ENCODE measurements at regions not wholly inside any gene's neighbourhood (a gene's known extent, or its start where the extent isn't known, plus 50 kb on each side); places are given as distances from the start of the nearest gene placed in this dataset.

DNA sequence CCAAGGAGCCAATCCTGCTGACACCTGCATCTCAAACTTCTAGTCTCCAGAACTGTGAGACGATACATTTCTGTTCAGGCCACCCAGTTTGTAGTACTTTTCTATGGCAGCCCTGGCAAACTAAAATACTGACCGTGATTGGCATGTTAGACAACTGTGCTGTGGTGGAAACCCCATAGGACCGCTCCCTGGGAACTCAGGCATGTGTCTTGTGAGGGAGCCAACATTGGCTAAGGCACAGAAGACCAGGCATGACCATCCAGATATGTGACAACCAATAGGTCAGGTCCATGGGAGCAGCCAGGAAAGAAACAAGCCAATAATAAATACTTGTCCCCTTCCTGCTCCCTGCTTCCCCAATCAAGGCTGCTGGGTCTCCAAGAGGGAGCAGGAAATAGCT is 101.4 kb upstream of the MPDZ start:
- Histone ChIP-seq H3K9me3 (ENCODE audit: control insufficient read depth, insufficient read depth, low read length) (no peaks in the 10 kb centered on the region), H3K27ac (ENCODE audit: low read depth, low read length) (no peak overlapping the region), H3K9me2 (replicated peaks; ENCODE audit: control insufficient read depth, low read length) (no peaks in the 10 kb centered on the region), H3K79me2 (ENCODE audit: control insufficient read depth, low read length) (no peaks in the 10 kb centered on the region), H3K4me1 (ENCODE audit: control insufficient read depth, low read length) (peaks cover 4% of the 10 kb centered on the region; the same call in 1 of the 2 replicates), H3F3A (ENCODE audit: control insufficient read depth, insufficient read depth) (no peaks in the 10 kb centered on the region), H3K4me2 (ENCODE audit: low read length) (no peak overlapping the region), H4K20me1 (ENCODE audit: control insufficient read depth, insufficient read depth, low read depth, low read length) (no peaks in the 10 kb centered on the region), H3K27me3 (ENCODE audit: control insufficient read depth, low read length) (no peaks in the 10 kb centered on the region), H3K4me3 (ENCODE audit: low read length) (no peak overlapping the region), H3K36me3 (ENCODE audit: control insufficient read depth, low read length) (no peaks in the 10 kb centered on the region)
- no peak for TF ChIP-seq CTCF (IDR thresholded peaks at IDR 0.05; ENCODE audit: low read depth, low read length, poor library complexity, severe bottlenecking)
- no peak for TF ChIP-seq EZH2phosphoT487 (IDR thresholded peaks at IDR 0.05; ENCODE audit: borderline replicate concordance, low read length)

DNA sequence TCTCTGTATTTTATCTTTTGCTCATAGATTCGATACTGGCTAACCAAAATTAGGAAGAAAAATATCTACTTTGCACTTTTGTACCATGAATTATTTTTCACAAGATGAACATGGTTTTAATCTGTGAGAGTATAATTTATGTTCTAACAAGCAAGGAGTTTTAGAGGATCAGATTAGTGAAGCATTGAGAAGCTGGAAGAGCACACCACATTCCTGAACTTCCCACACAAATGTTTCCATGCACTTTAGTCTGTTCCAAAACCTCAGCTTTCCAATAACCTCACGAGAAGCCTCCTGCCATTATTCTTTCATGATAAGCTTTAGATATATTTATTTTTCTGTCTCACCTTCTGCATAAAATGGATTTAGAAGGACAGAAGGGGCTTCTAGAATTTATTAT is 98.7 kb upstream of the MPDZ start:
- no peaks in the 10 kb centered on the region for H4K20me1 ChIP-seq (ENCODE audit: control insufficient read depth, insufficient read depth, low read depth, low read length)
- H3K9me2 ChIP-seq (replicated peaks; ENCODE audit: control insufficient read depth, low read length): no peaks in the 10 kb centered on the region
- no peak overlapping the region for H3K4me2 ChIP-seq (ENCODE audit: low read length)
- TF ChIP-seq CTCF (IDR thresholded peaks at IDR 0.05; ENCODE audit: low read depth, low read length, poor library complexity, severe bottlenecking): no peak
- TF ChIP-seq EZH2phosphoT487 (IDR thresholded peaks at IDR 0.05; ENCODE audit: borderline replicate concordance, low read length): no peak
- no peaks in the 10 kb centered on the region for H3F3A ChIP-seq (ENCODE audit: control insufficient read depth, insufficient read depth)
- H3K9me3 ChIP-seq (ENCODE audit: control insufficient read depth, insufficient read depth, low read length): no peaks in the 10 kb centered on the region
- H3K4me3 ChIP-seq (ENCODE audit: low read length): no peak overlapping the region
- H3K27ac ChIP-seq (ENCODE audit: low read depth, low read length): no peak overlapping the region
- H3K27me3 ChIP-seq (ENCODE audit: control insufficient read depth, low read length): no peaks in the 10 kb centered on the region
- H3K36me3 ChIP-seq (ENCODE audit: control insufficient read depth, low read length): no peaks in the 10 kb centered on the region
- no peaks in the 10 kb centered on the region for H3K79me2 ChIP-seq (ENCODE audit: control insufficient read depth, low read length)
- peaks cover 2% of the 10 kb centered on the region; the same call in 1 of the 2 replicates for H3K4me1 ChIP-seq (ENCODE audit: control insufficient read depth, low read length)

DNA sequence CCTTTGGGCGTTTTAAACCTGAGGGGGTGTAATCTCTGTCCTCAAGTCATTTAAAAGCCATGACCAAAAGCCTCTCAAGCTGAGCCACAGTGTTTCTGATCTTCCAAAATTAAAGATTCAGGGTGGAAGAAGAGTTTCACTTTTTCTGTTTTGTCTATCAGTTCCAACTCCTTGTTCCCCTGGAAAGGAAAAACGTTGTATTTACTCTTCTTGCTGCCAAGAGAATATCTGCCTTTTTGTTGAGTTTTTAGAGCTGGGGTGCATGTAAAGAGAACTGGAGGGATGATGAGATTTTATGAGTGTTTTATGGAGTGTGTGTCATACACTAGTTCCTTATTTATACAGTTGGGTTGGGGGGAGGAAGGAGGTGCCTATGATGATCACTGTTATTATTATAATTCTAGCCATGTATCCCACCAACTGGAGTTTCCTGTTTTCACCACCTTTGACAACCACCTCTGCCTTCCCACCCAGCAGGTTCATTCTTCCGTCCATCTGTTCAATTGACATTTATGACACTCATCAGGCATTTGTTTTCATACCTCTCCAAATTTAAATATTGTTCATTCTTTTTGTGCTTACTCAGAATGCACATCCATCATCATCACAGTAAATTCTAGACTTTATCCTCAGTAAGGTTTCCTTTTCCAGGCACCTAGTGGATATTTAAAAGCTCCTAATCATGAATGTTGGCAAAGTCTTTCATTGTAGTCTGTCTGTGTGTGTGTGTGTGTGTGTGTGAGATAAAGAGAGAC is 97.9 kb upstream of the MPDZ start:
- Histone ChIP-seq H3K9me2 (replicated peaks; ENCODE audit: control insufficient read depth, low read length) (no peaks in the 10 kb centered on the region), H3K79me2 (ENCODE audit: control insufficient read depth, low read length) (no peaks in the 10 kb centered on the region), H3F3A (ENCODE audit: control insufficient read depth, insufficient read depth) (no peaks in the 10 kb centered on the region), H3K27me3 (ENCODE audit: control insufficient read depth, low read length) (no peaks in the 10 kb centered on the region), H3K4me3 (ENCODE audit: low read length) (no peak overlapping the region), H4K20me1 (ENCODE audit: control insufficient read depth, insufficient read depth, low read depth, low read length) (no peaks in the 10 kb centered on the region), H3K9me3 (ENCODE audit: control insufficient read depth, insufficient read depth, low read length) (no peaks in the 10 kb centered on the region), H3K27ac (ENCODE audit: low read depth, low read length) (no peak overlapping the region), H3K36me3 (ENCODE audit: control insufficient read depth, low read length) (no peaks in the 10 kb centered on the region), H3K4me2 (ENCODE audit: low read length) (no peak overlapping the region), H3K4me1 (ENCODE audit: control insufficient read depth, low read length) (no peaks in the 10 kb centered on the region)
- no peak for TF ChIP-seq EZH2phosphoT487 (IDR thresholded peaks at IDR 0.05; ENCODE audit: borderline replicate concordance, low read length)
- TF ChIP-seq CTCF (IDR thresholded peaks at IDR 0.05; ENCODE audit: low read depth, low read length, poor library complexity, severe bottlenecking): no peak

All from DOHH2 (cell line).